HUES48 (cell line): ENCODE measurements at regions not wholly inside any gene's neighbourhood (a gene's known extent, or its start where the extent isn't known, plus 50 kb on each side); places are given as distances from the start of the nearest gene placed in this dataset.

ENCODE experiments used
- H3K27ac ChIP-seq: one replicate; pipeline ENCODE4 v1.7.0; 2013; ENCODE audit warnings: low read depth, low read length, inconsistent platforms
- H3K27me3 ChIP-seq: 2 replicates; pipeline ENCODE4 v1.6.1; 2013; ENCODE audit warnings: mild to moderate bottlenecking, low read length; ENCODE audit not compliant: control insufficient read depth, insufficient read depth
- H3K36me3 ChIP-seq: 2 replicates; pipeline ENCODE4 v1.6.1; 2013; ENCODE audit warnings: low read length; ENCODE audit not compliant: control insufficient read depth, insufficient read depth
- H3K4me1 ChIP-seq: 2 replicates; pipeline ENCODE4 v1.6.1; 2013; ENCODE audit warnings: mild to moderate bottlenecking, low read length; ENCODE audit not compliant: control insufficient read depth, insufficient read depth
- H3K4me3 ChIP-seq: 2 replicates; pipeline ENCODE4 v1.5.1; 2013; ENCODE audit warnings: mild to moderate bottlenecking, low read depth, low read length
- H3K9ac ChIP-seq: 2 replicates; pipeline ENCODE4 v1.6.1; 2013; ENCODE audit warnings: mild to moderate bottlenecking, low read depth, low read length, moderate library complexity
- H3K9me3 ChIP-seq: 2 replicates; pipeline ENCODE4 v1.6.1; 2013; ENCODE audit warnings: low read length; ENCODE audit not compliant: control insufficient read depth, insufficient read depth

- Histone ChIP-seq H3K9me3 (no peaks in the 10 kb centered on the region), H3K27ac (no peak overlapping the region), H3K4me1 (no peaks in the 10 kb centered on the region), H3K36me3 (no peaks in the 10 kb centered on the region), H3K27me3 (no peaks in the 10 kb centered on the region), H3K4me3 (no peak overlapping the region), H3K9ac (no peak overlapping the region)
Measured at GRCh38 chr5:4833104-4833738, 306.9 kb upstream of the ADAMTS16 start.

GRCh38 chr5:4837489-4838058 is 302.6 kb upstream of the ADAMTS16 start:
- Histone ChIP-seq H3K27me3 (no peaks in the 10 kb centered on the region), H3K9me3 (no peaks in the 10 kb centered on the region; the same call in 1 of the 2 replicates), H3K4me1 (no peaks in the 10 kb centered on the region), H3K36me3 (no peaks in the 10 kb centered on the region), H3K4me3 (no peak overlapping the region), H3K27ac (no peak overlapping the region), H3K9ac (no peak overlapping the region)

GRCh38 chr5:4845221-4845620 is 294.9 kb upstream of the ADAMTS16 start:
- Histone ChIP-seq H3K9ac (no peak overlapping the region), H3K4me3 (no peak overlapping the region), H3K27me3 (no peaks in the 10 kb centered on the region), H3K27ac (no peak overlapping the region), H3K9me3 (no peaks in the 10 kb centered on the region), H3K4me1 (no peaks in the 10 kb centered on the region), H3K36me3 (no peaks in the 10 kb centered on the region)

DNA sequence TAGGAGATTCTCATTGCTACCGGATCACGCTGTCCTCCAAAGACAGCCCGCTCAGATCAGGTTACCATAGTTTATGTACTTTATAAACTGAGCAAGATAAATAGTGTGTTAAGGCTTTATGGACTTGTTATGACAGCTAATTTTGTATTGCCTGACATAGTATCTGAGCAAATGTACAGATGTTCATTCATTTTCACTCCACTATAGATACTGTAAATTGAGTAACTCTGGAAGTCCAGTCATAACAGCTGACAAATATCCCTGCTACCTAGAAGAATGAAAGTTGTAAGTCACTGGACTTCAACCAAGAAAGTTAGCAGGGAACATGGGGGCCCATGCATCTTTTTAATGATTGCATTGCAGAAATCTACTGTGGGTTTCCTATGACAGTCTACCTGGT is 292.4 kb upstream of the ADAMTS16 start:
- no peaks in the 10 kb centered on the region for H3K36me3 ChIP-seq
- H3K27ac ChIP-seq, result no peak overlapping the region
- no peaks in the 10 kb centered on the region for H3K27me3 ChIP-seq
- H3K9me3 ChIP-seq, result no peaks in the 10 kb centered on the region
- H3K9ac ChIP-seq, result no peak overlapping the region
- no peak overlapping the region for H3K4me3 ChIP-seq
- H3K4me1 ChIP-seq, result no peaks in the 10 kb centered on the region

DNA sequence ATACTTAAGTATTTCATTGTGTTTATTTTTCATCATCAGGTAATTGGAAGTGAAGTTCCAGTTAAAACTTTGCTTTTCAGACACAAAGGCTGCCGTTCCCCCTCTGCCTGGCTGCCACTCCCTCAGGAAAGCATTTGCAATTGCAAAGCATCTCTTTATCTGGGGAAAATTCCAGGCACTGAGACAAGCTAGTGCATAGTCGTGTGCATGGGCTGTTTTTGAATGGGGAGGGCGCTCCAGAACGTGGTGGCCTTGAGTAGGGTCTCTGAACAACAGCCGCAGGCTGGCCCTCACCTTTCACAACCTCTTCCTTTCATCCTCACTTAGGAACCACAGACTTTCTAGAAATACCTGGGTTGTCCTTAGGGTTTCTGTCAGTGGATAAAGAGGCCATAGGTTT is 285.1 kb upstream of the ADAMTS16 start:
- H3K9me3 ChIP-seq, result no peaks in the 10 kb centered on the region
- H3K27ac ChIP-seq, result no peak overlapping the region
- no peak overlapping the region for H3K9ac ChIP-seq
- no peaks in the 10 kb centered on the region for H3K36me3 ChIP-seq
- H3K4me1 ChIP-seq, result peaks cover 8% of the 10 kb centered on the region
- no peaks in the 10 kb centered on the region for H3K27me3 ChIP-seq
- H3K4me3 ChIP-seq, result no peak overlapping the region

DNA sequence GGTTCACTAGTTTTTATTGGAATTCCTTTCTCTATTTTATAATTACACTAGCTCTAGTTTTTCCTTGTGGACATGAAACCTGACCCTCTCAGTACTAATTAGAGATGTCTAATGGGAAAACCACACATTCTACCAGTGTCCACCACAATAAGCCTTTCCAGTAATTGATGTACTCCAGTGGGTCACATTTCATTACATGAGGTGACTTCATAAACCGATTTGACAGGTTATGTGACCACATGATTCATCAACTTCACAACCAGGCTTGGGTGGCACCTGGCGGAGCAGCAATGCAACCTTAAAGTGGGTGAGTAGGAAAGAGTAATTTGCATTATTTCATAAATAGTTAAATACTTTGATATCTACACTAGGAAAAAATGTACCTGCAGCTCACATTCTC is 284.2 kb upstream of the ADAMTS16 start:
- Histone ChIP-seq H3K4me1 (peaks cover 8% of the 10 kb centered on the region), H3K27ac (no peak overlapping the region), H3K27me3 (no peaks in the 10 kb centered on the region), H3K4me3 (no peak overlapping the region), H3K9me3 (no peaks in the 10 kb centered on the region), H3K36me3 (no peaks in the 10 kb centered on the region), H3K9ac (no peak overlapping the region)

DNA sequence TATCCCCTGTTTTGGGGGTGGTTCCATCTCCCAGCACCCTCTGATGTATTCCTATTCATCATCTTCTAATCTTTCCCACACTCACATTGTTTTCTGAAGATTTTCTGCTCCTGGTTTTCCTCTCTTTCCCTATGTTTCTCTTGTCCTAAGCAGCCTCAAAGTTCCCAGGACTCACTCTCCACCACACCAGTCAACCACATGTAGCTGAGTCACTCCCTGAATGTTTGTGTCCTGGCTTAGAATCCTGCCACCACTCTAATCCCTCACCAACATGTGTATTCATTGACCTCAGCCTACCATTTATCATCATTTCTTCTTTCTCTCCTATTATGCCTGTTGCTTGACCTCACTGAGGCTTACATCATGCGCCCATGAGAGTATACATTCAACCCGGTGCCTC is 282.4 kb upstream of the ADAMTS16 start:
- Histone ChIP-seq H3K36me3 (no peaks in the 10 kb centered on the region), H3K9me3 (no peaks in the 10 kb centered on the region), H3K4me1 (peaks cover 8% of the 10 kb centered on the region), H3K9ac (no peak overlapping the region), H3K4me3 (no peak overlapping the region), H3K27ac (no peak overlapping the region), H3K27me3 (no peaks in the 10 kb centered on the region)

DNA sequence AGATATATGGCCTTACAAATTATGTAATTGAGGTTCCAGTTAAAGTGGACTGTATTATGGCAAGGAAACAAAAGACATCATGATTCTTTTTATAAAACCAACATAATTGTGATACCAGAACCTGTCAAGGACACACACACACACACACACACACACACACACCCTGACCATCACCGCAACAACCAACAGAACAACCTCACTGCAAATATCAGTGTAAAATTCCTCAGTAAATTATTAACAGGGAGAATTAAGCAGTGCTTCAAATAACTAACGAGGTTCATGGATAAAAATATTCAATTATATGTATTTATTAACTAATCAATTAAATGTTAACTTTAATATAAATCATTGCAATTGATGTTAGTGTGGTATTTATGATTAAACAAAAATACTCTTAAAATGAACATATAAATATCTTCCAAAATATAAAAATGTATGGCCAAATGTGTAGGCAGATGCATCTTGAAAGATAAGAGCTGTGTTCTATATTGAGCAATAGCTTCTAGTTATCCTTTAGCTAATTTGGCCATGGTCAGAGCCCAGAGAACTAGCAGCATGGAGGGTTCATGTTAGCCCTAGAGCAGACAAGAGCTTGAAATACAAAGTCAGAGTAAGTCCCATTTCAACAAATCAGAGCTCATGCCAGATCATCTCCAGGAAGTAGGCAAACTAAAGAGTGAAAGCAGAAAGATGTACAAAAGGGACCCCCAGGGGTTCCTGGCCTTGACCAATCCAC is 280.5 kb upstream of the ADAMTS16 start:
- Histone ChIP-seq H3K9me3 (no peaks in the 10 kb centered on the region), H3K27me3 (no peaks in the 10 kb centered on the region), H3K36me3 (no peaks in the 10 kb centered on the region), H3K27ac (no peak overlapping the region), H3K9ac (no peak overlapping the region), H3K4me1 (peaks cover 8% of the 10 kb centered on the region), H3K4me3 (no peak overlapping the region)

DNA sequence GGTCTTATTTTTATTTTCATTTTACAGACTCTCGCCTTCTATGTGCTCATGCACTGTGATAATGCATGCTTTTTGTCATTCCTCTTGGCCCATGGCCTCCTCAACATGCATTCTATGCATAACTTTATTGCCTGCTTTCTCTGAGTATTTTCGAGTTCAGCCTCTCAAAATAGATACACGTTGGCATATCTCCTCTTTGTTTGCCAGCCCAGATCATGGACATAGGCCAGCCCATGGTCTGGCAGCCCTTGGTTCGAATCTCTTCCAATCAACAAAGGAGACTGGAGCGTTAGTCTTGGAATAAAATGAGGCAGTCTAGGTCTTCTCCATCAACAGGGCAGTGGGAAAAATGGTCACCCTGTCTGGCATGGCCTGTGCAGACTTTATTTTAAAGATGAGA is 279.5 kb upstream of the ADAMTS16 start:
- H3K4me1 ChIP-seq, result no peaks in the 10 kb centered on the region
- H3K9me3 ChIP-seq, result no peaks in the 10 kb centered on the region
- no peak overlapping the region for H3K4me3 ChIP-seq
- no peaks in the 10 kb centered on the region for H3K36me3 ChIP-seq
- no peak overlapping the region for H3K9ac ChIP-seq
- H3K27me3 ChIP-seq, result no peaks in the 10 kb centered on the region
- no peak overlapping the region for H3K27ac ChIP-seq

DNA sequence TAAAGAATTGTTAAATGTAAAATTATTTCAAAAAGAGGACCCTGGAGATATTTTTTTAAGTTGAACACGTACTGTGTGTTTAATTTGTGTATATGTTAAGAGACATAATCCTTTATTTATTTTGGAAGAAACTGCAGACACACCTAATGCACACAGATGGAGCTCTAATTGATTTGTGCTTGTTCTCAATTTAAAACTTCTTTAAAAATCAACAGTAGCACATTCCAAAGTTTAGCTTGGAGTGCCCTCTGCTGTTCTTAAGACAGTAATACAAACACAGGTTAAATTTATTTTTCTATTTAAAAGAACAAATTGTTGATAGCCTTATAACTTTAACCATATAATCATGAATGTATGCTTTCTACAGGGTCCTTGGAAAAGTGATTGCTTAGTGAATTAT is 277.6 kb upstream of the ADAMTS16 start:
- Histone ChIP-seq H3K36me3 (no peaks in the 10 kb centered on the region), H3K27me3 (no peaks in the 10 kb centered on the region), H3K9me3 (no peaks in the 10 kb centered on the region), H3K4me3 (no peak overlapping the region), H3K9ac (no peak overlapping the region), H3K4me1 (no peaks in the 10 kb centered on the region), H3K27ac (no peak overlapping the region)

- no peaks in the 10 kb centered on the region for H3K27me3 ChIP-seq
- no peak overlapping the region for H3K4me3 ChIP-seq
- no peaks in the 10 kb centered on the region for H3K9me3 ChIP-seq
- H3K9ac ChIP-seq, result no peak overlapping the region
- H3K4me1 ChIP-seq, result no peaks in the 10 kb centered on the region
- H3K36me3 ChIP-seq, result no peaks in the 10 kb centered on the region
- H3K27ac ChIP-seq, result no peak overlapping the region
Measured at GRCh38 chr5:4866131-4866659, 273.9 kb upstream of the ADAMTS16 start.
